GM19023 (cell line): ENCODE measurements at regions not wholly inside any gene's neighbourhood (a gene's known extent, or its start where the extent isn't known, plus 50 kb on each side); places are given as distances from the start of the nearest gene placed in this dataset.
A peak's percentile ranks its signal among the peaks of the same experiment; 100 is the strongest.
"Not testable (repeated sequence)": the region's sequence is repeated elsewhere in the genome, so short reads cannot be mapped to it uniquely, and the experiment has no call there.

ENCODE experiments used
- ATAC-seq: cut with Tn5 transposase; IDR thresholded peaks from one replicate; pipeline ENCODE4 v1.9.1; 2021; ENCODE audit warnings: mild to moderate bottlenecking, moderate library complexity; ENCODE audit not compliant: unreplicated experiment

- no peak for ATAC-seq
Measured at GRCh38 chr5:161042443-161042842, 190.4 kb upstream of the ATP10B start.

- no peak for ATAC-seq
Measured at GRCh38 chr5:161040818-161041217, 188.8 kb upstream of the ATP10B start.

- no peak for ATAC-seq
Measured at GRCh38 chr5:161036296-161036695, 184.3 kb upstream of the ATP10B start.

- no peak for ATAC-seq
Measured at GRCh38 chr5:161034451-161034850, 182.4 kb upstream of the ATP10B start.

- ATAC-seq: no peak
Measured at GRCh38 chr5:161030229-161030628, 178.2 kb upstream of the ATP10B start.

GRCh38 chr5:161027763-161028162 is 175.8 kb upstream of the ATP10B start:
- ATAC-seq: no peak

- ATAC-seq: no peak
Measured at GRCh38 chr5:161023551-161023950, 171.5 kb upstream of the ATP10B start.

- ATAC-seq: no peak
Measured at GRCh38 chr5:161022151-161022550, 170.1 kb upstream of the ATP10B start.

- ATAC-seq: no peak
Measured at GRCh38 chr5:161009817-161010216, 157.8 kb upstream of the ATP10B start.

GRCh38 chr5:161009194-161009593 is 157.2 kb upstream of the ATP10B start:
- no peak for ATAC-seq

- no peak for ATAC-seq
Measured at GRCh38 chr5:161007879-161008278, 155.9 kb upstream of the ATP10B start.

GRCh38 chr5:161002571-161003074 is 150.6 kb upstream of the ATP10B start:
- no peak for ATAC-seq

GRCh38 chr5:161001604-161002003 is 149.6 kb upstream of the ATP10B start:
- ATAC-seq: peak; percentile 64

GRCh38 chr5:161001142-161001541 is 149.1 kb upstream of the ATP10B start:
- ATAC-seq: not testable (repeated sequence)

GRCh38 chr5:160991205-160991604 is 139.2 kb upstream of the ATP10B start:
- no peak for ATAC-seq

GRCh38 chr5:160979385-160979784 is 127.4 kb upstream of the ATP10B start:
- ATAC-seq: no peak

GRCh38 chr5:160978944-160979343 is 126.9 kb upstream of the ATP10B start:
- ATAC-seq: no peak

- no peak for ATAC-seq
Measured at GRCh38 chr5:160976181-160976580, 124.2 kb upstream of the ATP10B start.

GRCh38 chr5:160970605-160971191 is 118.7 kb upstream of the ATP10B start:
- ATAC-seq: no peak

- no peak for ATAC-seq
Measured at GRCh38 chr5:160969645-160970044, 117.6 kb upstream of the ATP10B start.

GRCh38 chr5:160968480-160968879 is 116.5 kb upstream of the ATP10B start:
- no peak for ATAC-seq

GRCh38 chr5:160966921-160967320 is 114.9 kb upstream of the ATP10B start:
- no peak for ATAC-seq

- ATAC-seq: no peak
Measured at GRCh38 chr5:160961761-160962160, 109.8 kb upstream of the ATP10B start.
